Body of pancreas (tissue), 4 donors: ENCODE measurements at regions not wholly inside any gene's neighbourhood (a gene's known extent, or its start where the extent isn't known, plus 50 kb on each side); places are given as distances from the start of the nearest gene placed in this dataset.

Experiments
- ATAC-seq: fragments of 150-250 bp; one replicate; pipeline ENCODE4 v1.9.1; 2016
- DNase-seq, 4 donors: peaks; one replicate each; pipeline ENCODE4 v3.0.0-alpha.2; 2019
- H3K27ac ChIP-seq, 4 donors: fragments of 200-600 bp; sonication (generic); 1 replicate in 3 of 4; 2 replicates in 1 of 4; pipeline versions ENCODE4 v1.5.1 to v1.6.1; 2016 to 2019; ENCODE audit warnings: mild to moderate bottlenecking in 1 of 4, mixed read lengths in 1 of 4, moderate library complexity in 1 of 4
- H3K27me3 ChIP-seq, 2 donors: fragments of 200-600 bp; sonication (generic); one replicate each; pipeline ENCODE4 v1.6.0; 2016; ENCODE audit warnings: mild to moderate bottlenecking in 1 of 2
- H3K36me3 ChIP-seq, 2 donors: fragments of 200-600 bp; sonication (generic); replicated peaks in 1 of 2; 2 replicates each; pipeline ENCODE4 v1.5.1; 2016; ENCODE audit warnings: low read depth in 2 of 2; ENCODE audit not compliant: insufficient read depth in 1 of 2
- H3K4me1 ChIP-seq: fragments of 200-600 bp; sonication (generic); one replicate; pipeline ENCODE4 v1.6.0; 2016
- H3K4me3 ChIP-seq, 2 donors: fragments of 200-600 bp; sonication (generic); 1 replicate in 1 of 2; 2 replicates in 1 of 2; pipeline ENCODE4 v1.5.1; 2016 to 2019
- H3K9me3 ChIP-seq, 3 donors: fragments of 200-600 bp; sonication (generic); 1 replicate in 2 of 3; 2 replicates in 1 of 3; pipeline ENCODE4 v1.5.1; 2016
- CTCF ChIP-seq, 7 experiments: fragments of 450-650 bp in 4 of 7; fragments of 200-600 bp in 3 of 7; sonication (generic) in 3 of 7; IDR thresholded peaks; one replicate each; pipeline ENCODE4 v1.5.1; 2016 to 2019; ENCODE audit warnings: antibody characterized with exemption in 7 of 7
- POLR2A ChIP-seq, 3 donors: fragments of 450-650 bp; IDR thresholded peaks; one replicate each; pipeline ENCODE4 v1.6.1; 2016; ENCODE audit warnings: antibody characterized with exemption in 3 of 3, mild to moderate bottlenecking in 2 of 3
- WGBS, 2 donors: methylation state at CpG; one replicate each; pipeline ENCODE4 v1.1.5; 2017; 5-methylcytosine and 5-hydroxymethylcytosine counted together
- intact Hi-C: fragments of 100-400 bp; cut with DNase I; formaldehyde crosslinking; loops from one replicate; pipeline ENCODE4 v1.15.1; 2023

GRCh38 chr14:84152452-84152851 lies 1377.5 kb upstream of the FLRT2 start:
- WGBS, 2 donors = 93 to 94% methylated on average over 9 to 14 of the region's 14 CpGs
- ATAC-seq = no peak
- no peaks in the 10 kb centered on the region for H3K27me3 ChIP-seq
- no peaks in the 10 kb centered on the region for H3K9me3 ChIP-seq
- no peak for DNase-seq
- H3K4me3 ChIP-seq = no peak overlapping the region
- no peak overlapping the region for H3K27ac ChIP-seq
- intact Hi-C loops = no loop called here
- TF ChIP-seq POLR2A (IDR thresholded peaks at IDR 0.05) (no peak), CTCF (IDR thresholded peaks at IDR 0.05) (no peak)
- no peaks in the 10 kb centered on the region for H3K4me1 ChIP-seq
- no peaks in the 10 kb centered on the region for H3K36me3 ChIP-seq

- TF ChIP-seq POLR2A (IDR thresholded peaks at IDR 0.05) (no peak), CTCF (IDR thresholded peaks at IDR 0.05) (no peak)
- H3K27me3 ChIP-seq = no peaks in the 10 kb centered on the region
- H3K4me1 ChIP-seq = no peaks in the 10 kb centered on the region
- no peaks in the 10 kb centered on the region for H3K36me3 ChIP-seq
- 72 to 81% methylated on average over 2 of the region's 2 CpGs for WGBS, 2 donors
- DNase-seq = no peak
- H3K9me3 ChIP-seq = no peaks in the 10 kb centered on the region
- no peak overlapping the region for H3K27ac ChIP-seq
- ATAC-seq = no peak
- no peak overlapping the region for H3K4me3 ChIP-seq
- intact Hi-C loops = no loop called here
These were observed 1367.3 kb upstream of the FLRT2 start for GRCh38 chr14:84162633-84163032.

- H3K4me3 ChIP-seq = no peak overlapping the region
- ATAC-seq (no peak), DNase-seq (no peak)
- H3K4me1 ChIP-seq = no peaks in the 10 kb centered on the region
- H3K27me3 ChIP-seq = no peaks in the 10 kb centered on the region
- no peaks in the 10 kb centered on the region for H3K36me3 ChIP-seq
- H3K27ac ChIP-seq = no peak overlapping the region
- no peaks in the 10 kb centered on the region for H3K9me3 ChIP-seq
- intact Hi-C loops = no loop called here
- WGBS, 2 donors = 57 to 69% methylated on average over 3 of the region's 3 CpGs
- TF ChIP-seq POLR2A (IDR thresholded peaks at IDR 0.05) (no peak), CTCF (IDR thresholded peaks at IDR 0.05) (no peak)
These were observed 1362.9 kb upstream of the FLRT2 start for GRCh38 chr14:84167026-84167425.

- DNase-seq (no peak), ATAC-seq (no peak)
- Histone ChIP-seq H3K27ac (no peak overlapping the region), H3K4me3 (no peak overlapping the region), H3K9me3 (no peaks in the 10 kb centered on the region), H3K27me3 (no peaks in the 10 kb centered on the region), H3K36me3 (no peaks in the 10 kb centered on the region), H3K4me1 (no peaks in the 10 kb centered on the region)
- WGBS, 2 donors = 83 to 87% methylated on average over 2 of the region's 2 CpGs
- TF ChIP-seq CTCF (IDR thresholded peaks at IDR 0.05) (no peak), POLR2A (IDR thresholded peaks at IDR 0.05) (no peak)
- intact Hi-C loops = no loop called here
These were observed 1349.6 kb upstream of the FLRT2 start for GRCh38 chr14:84180336-84180735.

GRCh38 chr14:84181072-84181471 lies 1348.9 kb upstream of the FLRT2 start:
- no peak for ATAC-seq
- H3K27me3 ChIP-seq = no peaks in the 10 kb centered on the region
- no peak overlapping the region for H3K4me3 ChIP-seq
- H3K36me3 ChIP-seq = no peaks in the 10 kb centered on the region
- no peak overlapping the region for H3K27ac ChIP-seq
- H3K9me3 ChIP-seq = no peaks in the 10 kb centered on the region
- 68 to 84% methylated on average over 2 of the region's 2 CpGs for WGBS, 2 donors
- no peaks in the 10 kb centered on the region for H3K4me1 ChIP-seq
- DNase-seq = no peak
- intact Hi-C loops = no loop called here
- TF ChIP-seq CTCF (IDR thresholded peaks at IDR 0.05) = no peak
- TF ChIP-seq POLR2A (IDR thresholded peaks at IDR 0.05) = no peak
